ENCODE measurements at regions not wholly inside any gene's neighbourhood (a gene's known extent, or its start where the extent isn't known, plus 50 kb on each side); places are given as distances from the start of the nearest gene placed in this dataset.

GRCh38 chr10:52939894-52940293 lies 167.3 kb upstream of the MBL2 start:
- TF ChIP-seq CTCF (IDR thresholded peaks at IDR 0.05 in 4 of 5, conservative IDR thresholded peaks at IDR 0.05 in 1 of 5) (no peak), POLR2A (IDR thresholded peaks at IDR 0.05) (no peak)
- in situ Hi-C loops (cut with MboI; ENCODE audit: low sequenced_read_pairs in 4 of 4) = no loop called here
- Histone ChIP-seq H3K36me3 (no peaks in the 10 kb centered on the region), H3K4me1 (no peaks in the 10 kb centered on the region), H3K27ac (no peak overlapping the region), H3K9me3 (no peaks in the 10 kb centered on the region), H3K4me3 (no peak overlapping the region), H3K27me3 (no peaks in the 10 kb centered on the region)
- intact Hi-C loops (cut with DNase I; ENCODE audit: low total_unique reads) = no loop called here
- DNase-seq = no peak
- no peak for ATAC-seq

GRCh38 chr10:52933748-52934147 lies 161.2 kb upstream of the MBL2 start:
- no peak overlapping the region for H3K4me3 ChIP-seq
- no peaks in the 10 kb centered on the region for H3K36me3 ChIP-seq
- H3K9me3 ChIP-seq = no peaks in the 10 kb centered on the region
- H3K27me3 ChIP-seq = no peaks in the 10 kb centered on the region
- in situ Hi-C loops (cut with MboI; ENCODE audit: low sequenced_read_pairs in 4 of 4) (no loop called here), intact Hi-C loops (cut with DNase I; ENCODE audit: low total_unique reads) (no loop called here)
- no peak for DNase-seq
- TF ChIP-seq POLR2A (IDR thresholded peaks at IDR 0.05) = no peak
- TF ChIP-seq CTCF (IDR thresholded peaks at IDR 0.05 in 4 of 5, conservative IDR thresholded peaks at IDR 0.05 in 1 of 5) = no peak
- no peak for ATAC-seq
- no peaks in the 10 kb centered on the region for H3K4me1 ChIP-seq
- no peak overlapping the region for H3K27ac ChIP-seq

GRCh38 chr10:52927678-52928077 lies 155.1 kb upstream of the MBL2 start:
- in situ Hi-C loops (cut with MboI; ENCODE audit: low sequenced_read_pairs in 4 of 4) = no loop called here
- no peaks in the 10 kb centered on the region for H3K4me1 ChIP-seq
- TF ChIP-seq POLR2A (IDR thresholded peaks at IDR 0.05) = no peak
- TF ChIP-seq CTCF (IDR thresholded peaks at IDR 0.05 in 4 of 5, conservative IDR thresholded peaks at IDR 0.05 in 1 of 5) = no peak
- no peaks in the 10 kb centered on the region for H3K9me3 ChIP-seq
- intact Hi-C loops (cut with DNase I; ENCODE audit: low total_unique reads) = no loop called here
- no peaks in the 10 kb centered on the region for H3K27me3 ChIP-seq
- DNase-seq (no peak), ATAC-seq (no peak)
- H3K4me3 ChIP-seq = no peak overlapping the region
- no peak overlapping the region for H3K27ac ChIP-seq
- H3K36me3 ChIP-seq = no peaks in the 10 kb centered on the region

- H3K4me3 ChIP-seq = no peak overlapping the region
- H3K27me3 ChIP-seq = no peaks in the 10 kb centered on the region
- H3K27ac ChIP-seq = no peak overlapping the region
- TF ChIP-seq CTCF (IDR thresholded peaks at IDR 0.05 in 4 of 5, conservative IDR thresholded peaks at IDR 0.05 in 1 of 5) (no peak), POLR2A (IDR thresholded peaks at IDR 0.05) (no peak)
- intact Hi-C loops (cut with DNase I; ENCODE audit: low total_unique reads) (no loop called here), in situ Hi-C loops (cut with MboI; ENCODE audit: low sequenced_read_pairs in 4 of 4) (no loop called here)
- DNase-seq = no peak
- no peaks in the 10 kb centered on the region for H3K9me3 ChIP-seq
- no peaks in the 10 kb centered on the region for H3K4me1 ChIP-seq
- no peak for ATAC-seq
- H3K36me3 ChIP-seq = no peaks in the 10 kb centered on the region
Measured at GRCh38 chr10:52923520-52923919, 150.9 kb upstream of the MBL2 start.

- no peaks in the 10 kb centered on the region for H3K27me3 ChIP-seq
- no peak overlapping the region for H3K4me3 ChIP-seq
- intact Hi-C loops (cut with DNase I; ENCODE audit: low total_unique reads) (no loop called here), in situ Hi-C loops (cut with MboI; ENCODE audit: low sequenced_read_pairs in 4 of 4) (no loop called here)
- DNase-seq = no peak
- no peaks in the 10 kb centered on the region for H3K36me3 ChIP-seq
- no peak overlapping the region for H3K27ac ChIP-seq
- no peaks in the 10 kb centered on the region for H3K9me3 ChIP-seq
- no peaks in the 10 kb centered on the region for H3K4me1 ChIP-seq
- ATAC-seq = no peak
- TF ChIP-seq POLR2A (IDR thresholded peaks at IDR 0.05) (no peak), CTCF (IDR thresholded peaks at IDR 0.05 in 4 of 5, conservative IDR thresholded peaks at IDR 0.05 in 1 of 5) (no peak)
Measured at GRCh38 chr10:52918714-52919305, 146.2 kb upstream of the MBL2 start.
